ENCODE measurements at regions not wholly inside any gene's neighbourhood (a gene's known extent, or its start where the extent isn't known, plus 50 kb on each side); places are given as distances from the start of the nearest gene placed in this dataset.

DNA sequence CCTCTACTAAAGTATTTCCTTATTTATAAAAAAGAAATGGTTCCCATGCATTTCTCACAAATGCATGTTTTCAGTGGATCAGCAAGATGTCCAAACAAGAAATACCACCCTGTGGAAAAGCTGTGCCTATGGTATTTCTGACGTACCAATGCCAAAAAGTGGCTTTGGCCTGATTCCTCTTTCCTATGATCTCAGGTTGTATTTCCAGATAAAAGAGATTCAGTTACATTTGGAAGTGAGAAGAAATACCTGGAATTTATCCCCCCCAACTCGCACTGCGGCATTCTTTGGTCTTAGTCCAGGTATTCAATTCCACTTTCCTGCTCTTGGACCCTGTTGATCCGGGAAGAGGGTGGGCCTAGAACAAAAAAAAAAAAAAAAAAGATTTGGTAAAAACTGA lies 815.9 kb upstream of the FRG1 start:
- H3K36me3 ChIP-seq (replicated peaks; ENCODE audit: low read depth, low read length) = no peaks in the 10 kb centered on the region
- H3K79me2 ChIP-seq (ENCODE audit: low read length) = no peaks in the 10 kb centered on the region
- no peak overlapping the region for H3K4me2 ChIP-seq (ENCODE audit: low read length)
- H3K9me3 ChIP-seq (ENCODE audit: insufficient read depth, low read length) = no peaks in the 10 kb centered on the region
- H3K9ac ChIP-seq (ENCODE audit: low read length) = no peak overlapping the region
- H3K27me3 ChIP-seq (ENCODE audit: low read depth, low read length) = no peaks in the 10 kb centered on the region
- no peak overlapping the region for H3K4me3 ChIP-seq (ENCODE audit: low read length)
- H3K4me1 ChIP-seq (ENCODE audit: low read length) = no peaks in the 10 kb centered on the region
- no peak for TF ChIP-seq CTCF (IDR thresholded peaks at IDR 0.05; ENCODE audit: low read depth, low read length)
- no peak for TF ChIP-seq EZH2phosphoT487 (IDR thresholded peaks at IDR 0.05; ENCODE audit: low read depth)
- no peak overlapping the region for H3K27ac ChIP-seq (ENCODE audit: low read length)
- no peak overlapping the region for H2AFZ ChIP-seq (ENCODE audit: low read depth, low read length)
- H4K20me1 ChIP-seq (ENCODE audit: insufficient read depth, low read length) = no peaks in the 10 kb centered on the region

GRCh38 chr4:189126040-189126439 lies 814.6 kb upstream of the FRG1 start:
- no peaks in the 10 kb centered on the region for H3K27me3 ChIP-seq (ENCODE audit: low read depth, low read length)
- no peak overlapping the region for H3K27ac ChIP-seq (ENCODE audit: low read length)
- TF ChIP-seq CTCF (IDR thresholded peaks at IDR 0.05; ENCODE audit: low read depth, low read length) = no peak
- TF ChIP-seq EZH2phosphoT487 (IDR thresholded peaks at IDR 0.05; ENCODE audit: low read depth) = no peak
- no peaks in the 10 kb centered on the region for H3K36me3 ChIP-seq (replicated peaks; ENCODE audit: low read depth, low read length)
- no peak overlapping the region for H2AFZ ChIP-seq (ENCODE audit: low read depth, low read length)
- no peaks in the 10 kb centered on the region for H3K4me1 ChIP-seq (ENCODE audit: low read length)
- H4K20me1 ChIP-seq (ENCODE audit: insufficient read depth, low read length) = no peaks in the 10 kb centered on the region
- H3K4me2 ChIP-seq (ENCODE audit: low read length) = no peak overlapping the region
- no peak overlapping the region for H3K4me3 ChIP-seq (ENCODE audit: low read length)
- H3K9ac ChIP-seq (ENCODE audit: low read length) = no peak overlapping the region
- H3K79me2 ChIP-seq (ENCODE audit: low read length) = no peaks in the 10 kb centered on the region
- H3K9me3 ChIP-seq (ENCODE audit: insufficient read depth, low read length) = no peaks in the 10 kb centered on the region

DNA sequence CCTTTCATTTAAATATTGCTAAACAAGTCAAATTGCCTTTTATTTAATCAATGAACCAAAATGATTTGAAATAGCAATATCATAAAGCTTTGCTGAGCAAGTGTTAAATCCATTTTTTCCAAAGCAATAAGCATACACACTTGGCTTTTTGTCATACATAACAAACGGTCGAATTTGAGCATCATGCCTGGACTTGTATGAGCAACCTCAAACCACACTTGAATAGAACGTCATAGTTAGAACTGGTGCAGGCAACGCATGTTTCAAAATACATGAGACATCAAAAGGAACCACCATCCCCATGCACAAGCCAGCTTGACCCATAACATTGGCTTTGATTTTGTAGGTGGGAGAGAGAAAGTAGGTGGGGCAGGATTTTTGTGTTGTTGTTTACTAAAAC lies 812.3 kb upstream of the FRG1 start:
- H3K4me3 ChIP-seq (ENCODE audit: low read length) = no peak overlapping the region
- H3K9me3 ChIP-seq (ENCODE audit: insufficient read depth, low read length) = no peaks in the 10 kb centered on the region
- no peaks in the 10 kb centered on the region for H3K79me2 ChIP-seq (ENCODE audit: low read length)
- H2AFZ ChIP-seq (ENCODE audit: low read depth, low read length) = no peak overlapping the region
- H3K9ac ChIP-seq (ENCODE audit: low read length) = no peak overlapping the region
- H3K27me3 ChIP-seq (ENCODE audit: low read depth, low read length) = no peaks in the 10 kb centered on the region
- no peaks in the 10 kb centered on the region for H3K36me3 ChIP-seq (replicated peaks; ENCODE audit: low read depth, low read length)
- H4K20me1 ChIP-seq (ENCODE audit: insufficient read depth, low read length) = no peaks in the 10 kb centered on the region
- H3K27ac ChIP-seq (ENCODE audit: low read length) = no peak overlapping the region
- TF ChIP-seq CTCF (IDR thresholded peaks at IDR 0.05; ENCODE audit: low read depth, low read length) (no peak), EZH2phosphoT487 (IDR thresholded peaks at IDR 0.05; ENCODE audit: low read depth) (no peak)
- H3K4me2 ChIP-seq (ENCODE audit: low read length) = no peak overlapping the region
- H3K4me1 ChIP-seq (ENCODE audit: low read length) = no peaks in the 10 kb centered on the region

GRCh38 chr4:189129044-189129694 lies 811.5 kb upstream of the FRG1 start:
- H3K27ac ChIP-seq (ENCODE audit: low read length) = no peak overlapping the region
- no peak overlapping the region for H2AFZ ChIP-seq (ENCODE audit: low read depth, low read length)
- H3K79me2 ChIP-seq (ENCODE audit: low read length) = no peaks in the 10 kb centered on the region
- H3K9me3 ChIP-seq (ENCODE audit: insufficient read depth, low read length) = no peaks in the 10 kb centered on the region
- H3K9ac ChIP-seq (ENCODE audit: low read length) = no peak overlapping the region
- no peaks in the 10 kb centered on the region for H3K36me3 ChIP-seq (replicated peaks; ENCODE audit: low read depth, low read length)
- H3K27me3 ChIP-seq (ENCODE audit: low read depth, low read length) = no peaks in the 10 kb centered on the region
- no peak overlapping the region for H3K4me2 ChIP-seq (ENCODE audit: low read length)
- H4K20me1 ChIP-seq (ENCODE audit: insufficient read depth, low read length) = no peaks in the 10 kb centered on the region
- TF ChIP-seq EZH2phosphoT487 (IDR thresholded peaks at IDR 0.05; ENCODE audit: low read depth) (no peak), CTCF (IDR thresholded peaks at IDR 0.05; ENCODE audit: low read depth, low read length) (no peak)
- H3K4me3 ChIP-seq (ENCODE audit: low read length) = no peak overlapping the region
- no peaks in the 10 kb centered on the region for H3K4me1 ChIP-seq (ENCODE audit: low read length)
